ENCODE measurements at regions not wholly inside any gene's neighbourhood (a gene's known extent, or its start where the extent isn't known, plus 50 kb on each side); places are given as distances from the start of the nearest gene placed in this dataset.

DNA sequence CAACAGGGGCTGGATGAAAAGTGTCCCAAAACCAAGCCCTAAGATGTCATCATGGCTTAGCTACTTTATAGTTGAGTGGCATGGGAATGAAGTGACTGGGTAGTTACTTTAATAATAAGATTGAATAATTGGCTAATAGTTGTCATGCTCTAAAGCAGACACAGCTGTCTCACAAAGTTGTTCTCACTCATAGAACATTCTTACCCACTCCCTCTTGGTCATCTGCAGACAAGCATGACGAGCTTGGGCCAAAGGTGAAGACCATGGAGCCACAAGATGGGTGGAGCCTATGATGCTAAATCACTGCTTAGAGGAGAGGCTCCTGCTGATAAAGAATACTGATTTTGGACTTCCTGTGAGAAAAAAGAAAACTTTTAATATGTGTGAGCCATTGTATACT is 62.4 kb upstream of the MMADHC start:
- TF ChIP-seq CTCF (IDR thresholded peaks at IDR 0.05) (no peak), SIN3A (IDR thresholded peaks at IDR 0.05; ENCODE audit: borderline replicate concordance, low read depth, low read length) (no peak), MEF2A (IDR thresholded peaks at IDR 0.05; ENCODE audit: borderline replicate concordance, low read depth) (no peak), TAF1 (IDR thresholded peaks at IDR 0.05; ENCODE audit: borderline replicate concordance, low read depth, low read length) (no peak)
- TF ChIP-seq, protein P1, sequence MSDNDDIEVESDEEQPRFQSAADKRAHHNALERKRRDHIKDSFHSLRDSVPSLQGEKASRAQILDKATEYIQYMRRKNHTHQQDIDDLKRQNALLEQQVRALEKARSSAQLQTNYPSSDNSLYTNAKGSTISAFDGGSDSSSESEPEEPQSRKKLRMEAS (IDR thresholded peaks at IDR 0.05; ENCODE audit: low read depth), result no peak
